SKM-1 (cell line): ENCODE measurements at regions not wholly inside any gene's neighbourhood (a gene's known extent, or its start where the extent isn't known, plus 50 kb on each side); places are given as distances from the start of the nearest gene placed in this dataset.

Experiments used
- DNase-seq: peaks from one replicate; lab custom pipeline; 2025; ENCODE audit not compliant: unreplicated experiment; lab: John Stamatoyannopoulos, UW

DNA sequence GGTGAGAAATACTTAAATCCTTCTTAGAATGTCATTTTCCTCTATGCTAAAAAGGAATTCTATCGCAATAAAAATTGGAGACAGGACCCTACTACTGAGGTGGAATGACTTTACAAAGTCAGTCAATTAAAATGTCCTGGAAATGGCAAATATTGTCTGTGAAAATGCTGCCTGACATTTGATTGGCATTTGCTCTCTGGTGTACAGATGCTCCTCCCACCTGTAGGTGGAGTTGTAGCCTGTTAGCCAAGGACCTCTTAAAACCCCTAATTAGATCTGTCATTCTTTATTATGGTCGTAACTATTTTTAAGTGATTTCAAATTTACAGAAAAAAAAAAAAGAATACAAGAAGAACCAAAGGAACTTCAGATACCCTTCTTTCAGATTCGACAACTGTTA lies 393.1 kb upstream of the KLHL29 start:
- DNase-seq, result no peak

DNA sequence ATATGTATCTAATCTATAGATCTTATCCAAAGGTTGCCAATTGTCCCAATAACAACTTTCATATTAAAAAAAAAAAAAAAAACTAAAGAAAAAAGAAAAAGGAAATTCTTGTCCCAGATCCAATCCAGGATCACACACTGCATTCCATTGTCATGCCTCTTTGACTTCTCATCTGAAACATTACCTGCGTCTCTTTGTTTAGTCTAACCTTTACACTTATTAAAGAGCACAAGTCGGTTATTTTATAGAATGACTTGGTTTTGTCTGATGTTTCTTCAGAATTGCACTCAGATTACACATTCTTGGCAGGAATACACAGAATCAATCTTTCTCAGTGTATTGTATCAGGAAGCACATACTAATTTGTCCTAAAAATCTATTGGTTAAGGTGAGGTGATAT lies 392.5 kb upstream of the KLHL29 start:
- DNase-seq, result no peak

- DNase-seq, result no peak
Observed at GRCh38 chr2:22993250-22993649, 391.7 kb upstream of the KLHL29 start.

- no peak for DNase-seq
Observed at GRCh38 chr2:22995576-22995975, 389.4 kb upstream of the KLHL29 start.

GRCh38 chr2:22996911-22997310 lies 388.1 kb upstream of the KLHL29 start:
- no peak for DNase-seq

- no peak for DNase-seq
Observed at GRCh38 chr2:22998359-22998758, 386.6 kb upstream of the KLHL29 start.

- DNase-seq, result no peak
Observed at GRCh38 chr2:22999951-23000350, 385.0 kb upstream of the KLHL29 start.

GRCh38 chr2:23002234-23002633 lies 382.7 kb upstream of the KLHL29 start:
- DNase-seq, result no peak

GRCh38 chr2:23005469-23005868 lies 379.5 kb upstream of the KLHL29 start:
- no peak for DNase-seq

DNA sequence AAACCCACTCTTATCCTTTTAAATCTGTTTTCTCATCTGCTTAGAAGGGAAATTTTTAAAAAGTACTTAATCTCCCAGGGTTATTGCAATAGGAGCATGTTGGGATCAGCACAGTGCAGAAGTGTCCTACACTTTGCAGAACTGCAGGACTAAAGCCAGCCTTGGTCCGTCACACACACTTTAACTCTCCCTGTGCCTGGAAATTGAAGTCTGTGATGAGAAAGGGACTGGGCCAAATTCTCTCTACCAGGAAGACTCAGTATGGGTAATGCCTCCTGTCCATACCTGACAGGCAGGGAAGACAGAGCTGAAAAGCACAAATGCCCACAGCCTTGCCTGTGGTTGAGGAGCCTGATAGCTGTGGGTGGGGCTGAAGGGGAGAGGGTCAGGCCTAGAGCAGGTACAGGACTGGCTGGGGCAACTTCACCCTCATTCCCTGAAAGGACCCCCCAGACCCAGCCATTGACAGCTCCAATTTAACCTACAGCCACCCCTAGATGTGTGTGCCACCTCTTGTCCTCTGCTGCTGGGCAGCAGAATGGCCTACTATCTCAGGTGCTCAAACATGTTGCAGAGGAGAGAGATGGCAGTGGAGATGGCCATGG lies 377.2 kb upstream of the KLHL29 start:
- no peak for DNase-seq

DNA sequence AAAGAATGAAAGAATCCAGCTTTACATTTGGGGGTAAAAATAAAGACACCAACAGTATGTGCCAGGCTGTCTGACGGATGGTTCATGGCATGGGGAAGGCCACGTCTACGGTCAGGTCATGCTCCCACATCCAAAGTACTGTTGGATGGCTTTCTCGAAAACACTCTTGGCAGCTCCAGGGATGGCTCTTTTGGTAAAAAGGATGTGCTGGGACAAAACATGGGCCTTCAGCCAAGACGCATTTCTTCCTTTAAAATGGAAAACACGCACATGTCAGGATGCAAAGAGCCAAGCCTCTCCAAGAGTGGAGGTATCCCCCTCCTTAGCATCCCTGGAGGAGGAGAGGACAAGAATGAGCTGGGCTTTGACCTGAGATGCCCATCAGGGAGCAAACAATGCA lies 376.5 kb upstream of the KLHL29 start:
- no peak for DNase-seq

DNA sequence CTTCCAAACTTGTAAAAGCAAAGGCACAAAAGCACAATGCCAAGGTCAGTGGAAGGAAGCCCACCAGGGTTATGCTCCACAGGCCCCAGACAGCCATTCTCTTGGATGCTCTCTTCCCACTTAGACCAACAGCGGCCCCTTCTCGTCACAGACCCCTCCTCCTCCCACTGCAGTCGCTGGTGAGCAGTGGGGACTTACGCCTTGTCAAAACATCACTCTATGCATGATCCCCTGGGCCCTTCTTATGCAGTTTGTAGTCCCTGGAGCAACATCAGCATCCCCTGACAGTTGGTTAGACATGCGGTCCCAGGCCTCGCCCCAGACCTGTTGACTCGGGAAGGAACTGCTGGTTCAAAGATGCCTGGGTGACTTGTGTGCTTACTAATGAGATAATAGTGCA lies 376.0 kb upstream of the KLHL29 start:
- DNase-seq, result no peak

- DNase-seq, result no peak
Observed at GRCh38 chr2:23009545-23010149, 375.3 kb upstream of the KLHL29 start.

DNA sequence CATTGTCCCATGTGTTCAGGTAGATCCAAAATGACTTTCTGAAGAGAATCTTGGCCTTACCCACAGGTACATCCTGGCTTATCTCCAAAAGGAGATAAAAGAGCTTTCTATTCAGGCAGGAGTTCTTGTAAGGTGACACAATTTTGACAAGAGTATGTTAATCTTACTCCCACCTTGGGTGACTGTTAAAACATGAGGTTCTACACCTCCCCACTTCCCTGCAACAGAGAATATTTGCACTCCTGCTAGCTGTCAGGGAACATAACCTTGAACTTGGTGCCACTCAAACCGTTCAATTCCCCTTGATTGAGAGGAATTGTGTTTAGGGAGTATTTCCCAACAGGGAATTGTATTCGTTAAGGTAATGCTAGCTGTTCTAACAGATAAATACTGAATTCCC lies 372.5 kb upstream of the KLHL29 start:
- DNase-seq, result no peak

- no peak for DNase-seq
Observed at GRCh38 chr2:23015651-23016200, 369.3 kb upstream of the KLHL29 start.

DNA sequence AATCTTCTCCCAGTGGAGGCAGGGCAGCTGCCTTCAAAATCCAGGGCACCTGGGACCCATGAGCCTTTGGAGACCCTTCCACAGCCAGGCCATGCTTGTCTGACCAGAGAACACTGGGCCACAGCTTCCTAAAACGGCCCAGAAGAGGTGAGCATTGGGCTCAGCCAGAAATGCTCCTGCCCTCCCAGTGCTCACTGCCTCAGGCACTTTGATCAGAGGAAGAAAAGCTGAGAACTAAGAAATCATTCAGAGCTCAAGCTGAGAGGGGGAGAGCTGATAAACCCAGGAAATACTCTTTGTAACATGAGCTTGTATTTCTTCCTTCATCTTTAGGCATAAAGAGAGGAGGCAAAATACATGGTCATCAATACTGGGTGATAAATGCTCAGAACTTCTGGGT lies 365.5 kb upstream of the KLHL29 start:
- DNase-seq, result no peak

- DNase-seq, result no peak
Observed at GRCh38 chr2:23020659-23021058, 364.3 kb upstream of the KLHL29 start.

GRCh38 chr2:23021311-23022120 lies 363.5 kb upstream of the KLHL29 start:
- no peak for DNase-seq

DNA sequence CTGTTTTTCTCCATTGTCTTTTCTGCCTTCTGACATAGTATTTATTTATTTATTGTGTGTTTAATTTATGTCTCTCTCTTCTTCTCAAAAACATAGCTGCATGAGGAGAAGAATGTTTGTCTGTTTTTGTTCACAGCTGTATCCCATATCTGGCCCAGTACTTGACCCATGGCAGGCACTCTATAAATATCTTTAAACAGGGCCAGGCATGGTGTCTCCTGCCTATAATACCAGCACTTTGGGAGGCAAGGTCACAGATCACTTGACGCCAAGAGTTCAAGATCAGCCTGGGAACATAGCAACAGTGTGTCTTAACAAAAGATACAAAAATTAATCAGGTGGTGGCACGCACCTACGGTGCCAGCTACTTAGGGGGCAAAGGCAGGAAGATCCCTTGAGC lies 361.3 kb upstream of the KLHL29 start:
- DNase-seq, result no peak

- no peak for DNase-seq
Observed at GRCh38 chr2:23026671-23027070, 358.3 kb upstream of the KLHL29 start.

DNA sequence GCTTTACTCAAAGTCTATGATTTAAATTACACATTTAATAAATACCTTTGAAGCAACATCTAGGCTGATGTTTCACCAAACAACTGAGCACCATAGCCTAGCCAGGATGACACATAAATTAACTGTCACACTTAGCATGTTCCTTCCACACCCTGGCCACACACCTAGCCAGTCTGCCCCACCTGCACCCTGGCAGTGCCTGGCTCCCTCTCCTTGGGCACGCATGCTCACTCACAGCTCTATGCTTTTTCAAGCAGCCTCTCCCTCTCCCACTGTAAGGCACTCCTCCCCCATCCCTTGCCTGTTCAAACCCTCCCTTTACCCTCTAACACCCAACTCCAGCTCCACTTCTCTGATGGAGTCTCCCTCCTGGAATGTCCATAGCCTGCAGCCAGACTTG lies 357.6 kb upstream of the KLHL29 start:
- DNase-seq, result no peak

- DNase-seq, result no peak
Observed at GRCh38 chr2:23028106-23028505, 356.9 kb upstream of the KLHL29 start.
